ENCODE measurements at regions not wholly inside any gene's neighbourhood (a gene's known extent, or its start where the extent isn't known, plus 50 kb on each side); places are given as distances from the start of the nearest gene placed in this dataset.
"Not testable (repeated sequence)": the region's sequence is repeated elsewhere in the genome, so short reads cannot be mapped to it uniquely, and the experiment has no call there.

DNA sequence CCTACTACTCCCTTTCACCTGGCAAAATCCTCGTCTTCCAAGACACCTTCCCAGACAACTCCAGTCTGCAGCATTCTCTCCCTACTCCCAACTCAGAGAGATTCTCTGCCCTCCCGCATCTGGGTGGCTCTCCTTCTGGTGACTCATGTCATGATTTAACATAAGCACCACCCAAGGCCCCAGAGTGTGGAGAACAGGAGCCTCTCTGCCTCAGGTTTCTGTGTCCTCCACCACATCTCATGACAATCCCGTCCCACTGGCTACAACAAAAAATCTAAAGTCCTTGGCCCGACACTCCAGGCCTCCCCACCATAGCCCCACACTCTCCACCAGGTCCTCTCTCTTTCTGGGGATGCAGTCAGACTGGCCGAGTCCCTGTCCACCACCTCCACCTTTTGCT is 197.1 kb downstream of the BCL11A start:
- DNase-seq (ENCODE audit: low spot score): no peak

DNA sequence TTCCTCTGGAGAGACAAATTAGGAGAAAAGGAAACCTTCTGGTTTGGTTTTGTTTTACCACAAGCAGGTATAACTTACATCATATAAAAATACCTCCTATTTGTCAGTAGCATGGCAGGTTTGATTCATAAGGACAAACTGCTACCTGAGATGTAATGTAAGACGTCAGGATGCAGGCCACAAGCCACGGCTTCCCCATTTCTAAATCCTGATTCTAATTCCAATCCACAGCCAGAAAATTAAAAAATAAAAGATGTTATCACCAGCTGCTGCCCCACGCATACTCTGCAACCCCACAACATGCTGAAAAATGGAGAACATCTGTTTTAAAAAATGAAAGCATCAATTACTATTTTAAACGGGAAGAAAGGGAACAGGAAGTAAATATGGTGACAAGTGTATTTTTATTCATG is 197.6 kb downstream of the BCL11A start:
- no peak for DNase-seq (ENCODE audit: low spot score)

DNA sequence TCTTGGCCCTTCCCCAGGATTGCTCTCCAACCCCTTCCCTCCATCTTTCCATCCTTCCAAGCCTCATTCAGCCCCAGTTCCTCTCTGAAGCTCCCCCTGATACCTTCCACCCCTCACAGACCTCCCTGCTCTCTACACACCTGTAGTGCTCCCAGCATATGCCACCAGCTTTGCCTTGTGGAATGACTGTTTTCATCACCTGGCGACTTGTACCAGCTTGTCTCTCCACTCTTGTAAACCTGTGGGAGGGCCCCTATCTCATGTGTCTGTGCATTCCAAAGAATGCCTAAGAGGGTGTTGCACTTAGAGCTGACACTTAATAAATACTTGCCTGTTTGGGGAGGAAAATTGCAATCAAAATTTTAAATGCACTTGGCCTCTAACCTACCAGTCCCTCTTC is 198.7 kb downstream of the BCL11A start:
- DNase-seq (ENCODE audit: low spot score): no peak

DNA sequence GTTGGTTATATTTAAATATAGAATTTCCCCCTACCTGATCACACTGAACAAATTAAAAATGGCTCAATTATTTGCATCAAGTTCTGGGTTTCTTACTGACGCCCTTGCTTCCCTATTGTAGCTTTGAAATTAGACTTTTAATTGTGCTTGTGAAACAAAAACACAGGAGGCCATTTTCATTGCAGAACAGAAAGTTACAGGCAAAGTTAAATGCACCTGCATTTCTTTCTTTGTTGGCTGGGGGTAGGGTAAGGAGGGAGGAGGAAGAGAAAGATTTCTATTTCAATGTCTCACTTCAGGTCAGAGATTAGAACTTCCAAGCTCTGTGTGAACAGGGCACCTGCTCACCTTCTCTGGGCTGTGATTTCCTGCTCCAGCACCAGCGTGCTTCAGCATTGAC is 199.6 kb downstream of the BCL11A start:
- DNase-seq (ENCODE audit: low spot score): no peak

DNA sequence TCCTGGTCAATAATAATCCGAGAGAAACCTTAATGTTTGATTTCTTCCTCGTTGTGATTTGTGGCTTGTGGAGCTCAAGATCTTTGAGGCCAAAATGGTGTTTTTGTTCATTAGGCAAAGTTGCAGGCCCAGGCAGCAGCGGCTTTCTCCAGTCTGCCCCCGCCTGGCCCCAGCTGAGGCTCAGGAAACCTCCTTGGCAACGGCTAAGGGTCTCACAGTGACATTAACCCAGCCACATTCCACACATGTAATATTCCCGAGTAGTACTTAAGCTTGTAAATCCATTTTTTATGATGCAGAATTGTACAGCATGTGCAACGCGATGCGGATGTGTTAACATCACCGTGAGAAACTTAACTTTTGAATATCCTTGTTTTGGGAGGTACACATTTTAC is 200.1 kb downstream of the BCL11A start:
- DNase-seq (ENCODE audit: low spot score): no peak

DNA sequence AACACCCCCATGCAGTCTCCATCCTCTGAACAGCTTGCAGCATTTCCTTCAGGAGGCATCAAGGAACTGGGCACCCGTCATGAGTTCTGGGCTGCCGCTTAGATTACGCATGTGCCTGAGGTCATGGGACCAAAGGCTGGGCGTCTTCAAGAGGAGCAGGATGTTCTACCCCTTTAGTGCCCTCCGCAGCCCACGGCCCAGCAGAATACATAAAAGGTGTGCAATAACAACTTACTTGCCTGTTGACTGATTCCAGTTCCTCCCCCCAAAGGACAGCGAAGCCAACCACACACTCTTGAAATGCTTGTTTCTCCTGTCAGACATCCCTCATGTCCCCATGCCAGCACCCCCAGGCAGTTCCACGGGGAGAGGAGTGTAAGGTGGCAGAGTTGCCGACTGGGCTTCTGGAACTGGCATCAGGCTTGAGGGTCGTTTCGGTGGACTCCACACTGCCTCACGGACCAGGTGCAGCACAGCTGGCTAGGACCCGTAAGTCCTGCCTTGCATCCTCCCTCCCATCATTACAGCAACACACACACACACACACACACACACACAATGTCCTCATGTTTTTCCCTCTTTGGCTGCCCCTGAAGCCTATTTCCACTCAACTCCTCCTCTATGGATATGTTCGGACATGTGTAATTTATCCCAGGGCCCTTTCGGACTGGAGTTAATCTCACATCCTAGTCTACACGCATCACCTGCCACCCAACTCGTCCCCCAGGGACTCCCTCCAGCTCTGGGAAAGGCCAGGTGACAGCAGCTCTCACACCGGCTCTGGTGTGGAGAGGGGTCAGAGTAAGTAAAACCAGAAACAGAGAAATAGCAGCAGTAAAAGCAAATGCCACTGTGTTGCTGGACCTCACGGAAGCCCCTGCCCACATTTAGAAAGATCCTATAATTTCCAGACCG is 200.7 kb downstream of the BCL11A start:
- DNase-seq (ENCODE audit: low spot score): no peak

DNA sequence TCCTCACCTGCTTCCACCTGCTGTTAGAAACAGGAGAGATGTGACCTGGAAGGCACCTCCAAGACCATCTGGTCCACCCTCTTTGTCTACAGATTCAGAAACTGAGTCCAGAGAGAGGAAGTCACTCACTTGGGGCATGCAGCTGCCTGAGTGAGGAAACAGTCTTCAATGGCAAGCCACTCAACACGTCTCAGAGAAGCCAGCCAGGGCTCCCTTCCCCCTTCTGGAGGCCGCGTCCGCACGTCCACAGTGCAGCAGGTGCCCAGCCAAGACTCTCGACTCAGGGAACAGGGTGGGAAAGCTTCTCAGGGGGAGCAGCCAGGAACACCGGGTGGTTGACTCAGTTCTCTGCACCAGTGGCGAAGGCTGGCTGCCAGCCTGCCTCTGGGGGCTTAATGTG is 201.7 kb downstream of the BCL11A start:
- no peak for DNase-seq (ENCODE audit: low spot score)

DNA sequence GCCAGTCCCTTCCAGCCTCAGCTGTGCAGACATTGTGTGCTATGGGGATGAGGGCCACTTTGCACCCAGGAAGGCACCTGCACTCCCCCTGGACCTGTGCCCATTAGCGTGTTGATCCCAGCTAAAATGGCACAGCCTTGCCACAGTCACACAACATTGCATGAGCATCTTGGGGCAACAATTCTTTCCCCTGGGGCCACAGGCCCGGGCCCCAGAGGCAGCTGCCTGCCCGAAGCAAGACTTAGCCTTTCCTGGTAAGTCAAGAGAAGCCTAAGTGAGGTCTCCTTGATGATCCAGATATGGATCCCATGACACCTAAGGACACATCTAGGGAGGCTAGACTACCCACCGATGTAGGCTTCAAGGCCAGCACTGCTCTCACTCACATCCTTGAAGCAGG is 202.1 kb downstream of the BCL11A start:
- no peak for DNase-seq (ENCODE audit: low spot score)

DNA sequence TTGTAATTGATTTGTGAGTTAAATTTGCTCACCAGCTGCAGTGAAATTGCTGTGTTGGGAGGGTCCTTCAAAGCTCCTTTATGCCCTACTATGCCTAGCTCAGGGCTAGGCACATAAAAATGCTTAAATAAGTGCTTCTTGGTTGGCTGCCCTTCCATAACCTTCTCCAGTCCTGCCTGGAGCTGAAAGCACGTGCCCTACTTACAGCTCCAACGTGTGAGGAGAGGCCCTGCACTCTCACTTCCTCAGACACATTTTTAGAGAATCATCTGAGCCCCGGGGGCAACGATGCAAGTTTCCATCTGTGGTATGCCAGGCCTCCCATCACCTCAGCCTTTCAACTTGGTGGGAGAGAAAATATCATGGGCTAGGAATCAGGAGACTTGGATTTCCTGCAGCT is 202.7 kb downstream of the BCL11A start:
- no peak for DNase-seq (ENCODE audit: low spot score)

DNA sequence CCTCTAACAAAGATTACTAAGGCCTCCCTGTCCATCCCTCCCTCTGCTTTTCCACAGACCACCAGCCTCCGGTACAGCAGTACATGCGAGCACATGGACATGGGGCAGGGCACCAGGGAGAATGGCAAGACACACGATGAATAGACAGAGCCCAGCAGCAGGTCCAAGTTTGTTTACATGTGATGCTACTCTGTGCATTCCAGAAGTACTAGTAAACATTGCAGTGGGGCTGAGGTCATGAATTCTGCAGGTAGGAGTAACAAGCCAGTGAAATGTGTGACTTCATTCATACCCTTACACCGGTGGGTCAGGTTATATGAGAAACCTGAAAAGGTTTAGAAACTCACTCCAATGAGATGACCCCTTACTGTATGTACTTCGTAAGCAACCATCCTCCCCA is 205.7 kb downstream of the BCL11A start:
- no peak for DNase-seq (ENCODE audit: low spot score)

DNA sequence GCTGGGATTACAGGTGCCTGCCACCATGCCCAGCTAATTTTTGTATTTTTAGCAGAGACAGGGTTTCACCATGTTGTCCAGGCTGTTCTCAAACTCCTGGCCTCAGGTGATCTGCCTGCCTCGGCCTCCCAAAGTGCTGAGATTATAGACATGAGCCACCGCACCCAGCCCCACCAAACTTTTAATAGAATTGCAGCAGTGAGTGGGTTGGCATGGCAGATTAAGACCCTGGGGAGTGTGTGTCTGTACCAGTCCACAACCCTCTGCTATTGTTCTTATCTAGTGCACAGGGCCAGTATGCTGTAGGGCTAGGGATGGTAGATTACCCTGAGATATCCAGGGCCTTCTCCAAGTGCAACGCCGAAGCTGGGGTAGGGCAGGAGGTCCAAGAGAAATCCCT is 211.0 kb downstream of the BCL11A start:
- DNase-seq (ENCODE audit: low spot score): not testable (repeated sequence)

DNA sequence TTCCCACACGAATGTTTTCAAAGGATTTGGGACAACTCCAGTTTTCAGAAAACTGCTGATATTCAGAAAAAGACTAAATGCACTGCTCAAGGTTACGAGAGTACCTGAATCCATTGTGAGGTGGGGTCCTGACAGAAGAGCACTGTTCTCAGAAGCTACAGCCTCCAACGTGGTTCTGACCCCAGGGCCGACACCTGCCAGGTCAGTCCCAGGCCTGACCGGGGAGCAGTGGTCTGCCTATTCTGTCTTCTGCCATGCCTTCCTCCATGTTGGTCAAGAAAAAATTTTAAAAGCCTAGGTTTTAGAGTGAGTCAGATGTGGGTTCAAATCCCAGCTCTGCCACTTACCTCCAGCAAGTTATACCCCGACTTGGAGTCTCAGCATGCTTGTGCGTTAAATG is 212.3 kb downstream of the BCL11A start:
- no peak for DNase-seq (ENCODE audit: low spot score)

DNA sequence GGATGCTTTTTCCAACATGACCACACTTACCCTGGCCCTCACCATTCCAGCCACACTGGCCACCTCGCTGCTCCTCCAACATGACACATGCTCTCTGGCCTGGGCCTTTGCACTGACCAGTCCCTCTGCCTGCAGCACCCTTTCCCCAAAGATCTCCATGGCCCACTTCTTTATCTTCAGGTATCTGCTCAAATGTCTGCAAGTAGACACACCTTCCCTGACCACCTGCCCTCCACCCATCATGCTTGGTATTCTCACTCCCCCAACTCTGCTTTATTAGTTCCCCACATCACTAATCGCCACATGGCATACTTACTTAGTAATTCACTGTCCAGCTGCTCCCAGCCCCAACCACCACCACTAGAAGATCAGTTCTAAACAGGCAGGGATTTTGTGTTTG is 214.2 kb downstream of the BCL11A start:
- DNase-seq (ENCODE audit: low spot score): no peak

DNA sequence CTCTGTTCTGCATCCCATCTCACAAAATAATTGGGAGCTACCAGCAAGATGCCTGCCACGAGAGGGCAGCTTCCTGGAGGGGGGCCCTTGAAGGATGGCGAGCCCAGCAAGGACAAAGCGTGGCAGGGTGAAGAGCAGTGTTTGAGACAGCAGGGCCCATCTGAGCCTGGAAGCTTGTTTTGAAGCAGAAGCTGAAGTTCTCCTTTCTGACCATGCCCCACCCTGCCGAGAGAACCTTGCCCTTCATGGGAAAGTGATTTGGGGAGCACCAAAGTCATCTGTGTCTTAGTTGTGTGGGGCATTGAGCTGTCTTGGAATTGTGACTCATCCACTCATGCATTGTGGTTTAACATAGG is 216.3 kb downstream of the BCL11A start:
- DNase-seq (ENCODE audit: low spot score): no peak

DNA sequence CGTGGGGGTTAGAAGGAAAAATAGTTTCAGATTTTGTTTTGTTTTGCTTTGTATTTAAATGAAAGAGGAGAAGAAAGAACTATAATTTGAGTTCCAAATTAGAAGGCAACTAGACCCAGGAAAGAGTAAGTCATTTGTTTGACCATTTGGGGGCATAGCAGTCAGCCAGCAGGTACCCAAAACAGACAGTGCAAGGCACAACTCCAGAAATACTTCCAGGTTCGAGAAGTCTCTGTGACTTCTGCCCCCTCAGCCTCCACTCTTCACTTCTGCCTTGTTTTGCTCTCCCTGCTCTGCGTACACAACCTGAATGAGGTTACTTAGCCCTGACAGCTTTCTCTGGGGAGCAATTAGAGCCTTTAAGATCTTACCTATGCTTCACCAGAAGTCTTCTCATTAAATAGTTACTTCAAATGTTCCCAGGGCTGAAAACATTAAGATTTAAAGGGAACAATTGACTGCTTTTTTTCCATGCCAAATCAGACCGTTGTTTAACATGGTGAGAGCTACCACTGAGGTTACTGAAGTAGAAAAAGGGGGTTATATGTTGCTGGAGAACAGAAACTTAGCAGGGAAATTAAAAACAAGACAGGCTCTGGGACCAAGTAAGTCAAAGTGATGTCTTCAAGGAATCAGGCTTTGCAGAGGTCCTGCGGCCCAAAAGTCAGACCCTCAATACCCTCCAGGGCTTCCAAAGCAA is 216.9 kb downstream of the BCL11A start:
- DNase-seq (ENCODE audit: low spot score): no peak

DNA sequence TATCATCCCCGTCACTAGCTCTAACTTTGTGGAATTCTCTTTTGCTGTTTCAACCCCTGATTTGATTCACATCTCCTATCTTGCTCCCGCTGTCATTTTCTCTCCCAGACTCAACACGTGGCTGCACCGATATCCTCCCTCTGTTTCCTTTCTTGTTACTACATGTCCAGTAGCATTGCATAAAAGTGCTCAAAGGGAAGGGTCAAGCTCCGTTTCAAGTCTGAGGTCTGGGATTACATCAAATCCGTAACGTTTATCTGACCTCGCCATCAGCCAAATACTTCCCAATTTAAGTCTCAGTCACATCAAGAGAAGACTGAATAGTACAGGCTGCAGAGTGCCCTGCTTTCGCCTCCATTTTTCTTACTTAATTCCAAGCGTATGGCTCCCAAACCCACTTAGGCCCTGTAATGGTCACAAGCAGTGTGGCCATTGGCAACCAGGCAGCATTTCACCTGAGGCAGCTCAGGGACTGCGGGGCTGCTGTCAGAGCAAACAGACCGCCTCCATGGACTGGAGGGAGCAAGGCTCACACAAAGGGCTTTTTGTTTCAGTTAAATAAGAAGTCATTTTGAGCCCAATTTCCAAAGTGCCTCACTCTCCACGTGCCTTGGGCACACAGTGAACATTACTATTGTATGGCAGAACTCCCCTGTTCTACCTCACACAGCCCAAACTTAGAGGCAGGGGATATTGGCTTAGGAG is 217.8 kb downstream of the BCL11A start:
- no peak for DNase-seq (ENCODE audit: low spot score)

DNA sequence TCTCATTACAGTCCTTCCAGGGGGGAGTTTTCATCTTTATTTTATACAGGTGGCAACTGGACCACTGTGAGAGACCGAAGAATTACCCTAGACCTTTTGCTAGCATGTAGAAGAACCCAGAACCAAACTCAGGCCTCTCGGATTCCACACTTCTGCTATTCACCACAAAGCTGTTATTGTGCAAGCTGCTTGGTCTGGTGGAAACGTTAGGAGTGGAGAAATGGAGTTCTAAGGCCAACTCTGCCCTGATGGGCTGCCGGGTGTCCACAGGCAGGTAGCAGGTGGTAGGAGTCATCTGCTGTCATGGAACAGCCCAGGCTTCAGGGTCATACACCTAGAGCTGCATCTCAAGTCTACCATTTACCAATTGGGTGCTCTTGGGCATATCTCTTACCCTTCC is 218.8 kb downstream of the BCL11A start:
- no peak for DNase-seq (ENCODE audit: low spot score)

DNA sequence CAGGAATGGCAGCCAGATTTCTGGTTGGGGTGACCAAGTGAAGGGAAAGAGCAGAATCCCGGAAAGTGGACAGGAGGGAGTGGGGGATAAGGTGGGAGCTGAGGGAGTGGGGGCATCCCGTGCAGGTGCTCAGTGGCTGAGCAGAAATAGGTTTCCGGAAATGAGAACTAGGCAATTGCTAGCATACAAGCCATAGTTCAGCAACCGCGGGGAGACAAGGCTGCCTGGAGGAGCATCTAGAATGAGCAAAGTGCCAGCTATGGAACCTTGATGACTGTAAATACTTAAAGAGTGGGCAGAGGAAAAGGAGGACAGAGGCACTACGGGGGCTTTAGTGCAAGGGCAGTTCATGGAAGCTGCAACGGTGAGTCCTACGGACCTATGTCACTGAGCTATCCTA is 220.2 kb downstream of the BCL11A start:
- DNase-seq (ENCODE audit: low spot score): no peak

DNA sequence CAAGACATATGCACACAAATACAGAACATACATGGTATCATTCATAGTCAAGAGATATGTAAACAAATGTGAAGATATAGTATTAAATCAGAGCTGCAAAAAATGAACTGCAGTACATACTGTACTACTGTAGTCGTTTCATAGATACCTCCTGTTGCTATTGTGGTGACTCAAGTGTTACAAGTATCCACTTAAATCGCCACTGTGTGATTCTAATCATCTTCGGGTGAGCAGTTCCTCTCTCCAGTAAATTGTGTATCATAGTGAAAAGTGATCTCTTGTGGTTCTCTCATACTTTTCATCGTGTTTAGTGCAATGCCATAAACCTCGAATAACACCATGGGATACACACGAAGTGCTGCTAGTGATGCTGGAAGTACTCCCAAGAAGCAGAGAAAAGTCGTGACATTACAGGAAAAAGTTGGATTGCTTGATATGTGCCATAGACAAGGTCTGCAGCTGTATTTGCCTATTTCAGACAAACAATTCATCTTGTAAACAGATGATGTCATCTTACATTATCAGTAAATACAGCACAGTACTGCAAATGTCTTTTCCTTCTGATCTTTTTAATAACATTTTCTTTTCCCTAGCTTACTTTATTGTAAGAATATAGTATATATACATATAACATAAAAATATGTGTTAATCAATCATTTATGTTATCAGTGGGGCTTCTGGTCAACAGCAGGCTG is 222.2 kb downstream of the BCL11A start:
- peak; percentile 59 for DNase-seq (ENCODE audit: low spot score)

DNA sequence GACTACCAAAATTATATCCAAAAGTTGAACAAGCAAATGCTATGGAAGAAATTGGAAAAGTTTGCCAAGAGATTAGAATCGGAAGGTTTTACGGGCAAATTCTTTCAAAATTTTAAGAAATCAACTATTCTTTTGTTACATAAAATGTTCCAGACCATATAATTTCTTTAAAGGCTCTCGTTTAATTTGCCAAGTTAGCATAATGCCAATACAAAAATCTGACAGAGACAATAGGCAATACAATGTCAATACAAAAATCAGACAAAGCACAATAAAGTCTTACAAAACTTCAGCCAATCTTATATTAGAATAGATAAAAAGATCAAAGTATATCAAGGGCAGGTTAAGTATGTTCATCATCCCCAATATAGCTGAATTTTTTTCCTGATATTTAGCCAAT is 224.2 kb downstream of the BCL11A start:
- DNase-seq (ENCODE audit: low spot score): no peak

DNA sequence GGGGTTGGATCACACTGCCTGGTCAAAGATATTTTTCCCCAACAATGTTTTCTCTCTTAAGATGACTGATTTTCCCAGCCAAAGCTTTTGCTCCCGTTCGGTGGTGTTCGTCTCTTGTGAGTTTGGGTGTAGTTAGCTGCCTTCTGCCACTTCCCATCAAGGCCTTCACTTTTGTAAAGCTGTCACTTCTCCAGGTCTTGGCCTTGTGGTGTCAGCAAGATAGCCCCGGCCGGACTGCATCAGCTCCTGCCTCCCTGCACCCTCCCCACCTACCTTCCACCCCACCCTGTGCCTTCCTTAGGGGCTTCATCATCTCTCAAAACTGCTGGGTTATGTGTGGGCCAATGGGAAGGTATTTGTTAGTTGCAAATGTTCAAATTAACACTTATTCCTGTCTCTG is 228.9 kb downstream of the BCL11A start:
- DNase-seq (ENCODE audit: low spot score): no peak

DNA sequence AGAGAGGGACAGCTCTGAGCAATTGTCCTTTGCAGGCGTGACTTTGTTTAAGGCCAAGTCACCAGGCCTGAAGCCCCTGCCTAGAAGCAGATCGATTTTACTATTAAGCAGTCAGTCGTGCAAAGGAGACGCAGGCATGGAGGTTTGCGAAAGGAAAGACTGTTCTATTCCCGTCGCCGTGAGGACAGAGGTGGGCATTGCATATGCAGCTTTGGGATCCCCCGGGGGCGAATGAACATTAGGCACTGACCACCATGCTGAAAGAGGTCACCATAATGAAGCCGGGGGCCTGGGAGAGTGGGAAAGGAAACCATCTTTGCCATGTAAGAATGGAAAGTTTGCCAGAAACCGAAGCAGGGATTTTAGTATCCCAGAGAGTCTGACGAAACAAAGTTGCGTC is 231.6 kb downstream of the BCL11A start:
- DNase-seq (ENCODE audit: low spot score): no peak

DNA sequence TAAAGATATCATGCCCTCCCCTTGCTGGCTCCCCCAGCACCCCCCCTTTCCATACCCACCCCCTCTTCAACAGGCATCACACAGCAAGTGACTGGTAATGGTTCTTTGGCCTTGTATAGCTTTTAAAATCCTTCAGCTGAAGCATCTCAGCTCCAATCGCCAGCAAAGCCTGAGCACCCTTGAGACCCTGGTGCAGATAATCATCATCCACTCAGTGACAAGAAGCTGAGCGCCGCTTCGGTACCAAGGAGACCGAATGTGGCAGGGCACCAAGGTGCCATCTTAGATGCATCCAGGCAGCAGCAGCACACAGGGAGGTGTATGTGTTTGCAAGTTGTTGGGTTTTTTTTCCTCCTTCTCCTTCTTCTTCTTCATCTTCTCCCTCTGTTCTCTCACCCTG is 232.7 kb downstream of the BCL11A start:
- DNase-seq (ENCODE audit: low spot score): no peak

Data from RKO (cell line).